KMS-11 (cell line): ENCODE measurements at regions not wholly inside any gene's neighbourhood (a gene's known extent, or its start where the extent isn't known, plus 50 kb on each side); places are given as distances from the start of the nearest gene placed in this dataset.

ENCODE experiments used
- H2AFZ ChIP-seq: fragments of 200-600 bp; sonication (generic); 2 replicates; pipeline ENCODE4 v1.6.1; 2016; ENCODE audit warnings: antibody characterized with exemption, mixed run types, low read depth
- H3K27ac ChIP-seq: fragments of 200-600 bp; sonication (generic); 2 replicates; pipeline ENCODE4 v1.6.1; 2016; ENCODE audit warnings: mild to moderate bottlenecking, mixed run types
- H3K27me3 ChIP-seq: fragments of 200-600 bp; sonication (generic); 2 replicates; pipeline ENCODE4 v1.6.1; 2017; ENCODE audit warnings: mild to moderate bottlenecking, low read depth, mixed run types, moderate library complexity; ENCODE audit not compliant: insufficient read depth
- H3K36me3 ChIP-seq: fragments of 200-600 bp; sonication (generic); 2 replicates; pipeline ENCODE4 v1.6.1; 2017; ENCODE audit warnings: mild to moderate bottlenecking, mixed run types; ENCODE audit not compliant: insufficient read depth
- H3K4me1 ChIP-seq: fragments of 200-600 bp; sonication (generic); 2 replicates; pipeline ENCODE4 v1.6.1; 2016; ENCODE audit warnings: mild to moderate bottlenecking, low read depth, mixed run types; ENCODE audit not compliant: poor library complexity, severe bottlenecking
- H3K4me2 ChIP-seq: fragments of 200-600 bp; sonication (generic); 2 replicates; pipeline ENCODE4 v1.7.0; 2016; ENCODE audit warnings: mild to moderate bottlenecking, mixed run types
- H3K4me3 ChIP-seq: fragments of 200-600 bp; sonication (generic); IDR thresholded peaks from 2 replicates; pipeline ENCODE4 v1.6.1; 2017; ENCODE audit warnings: low read depth, low read length, mixed read lengths; ENCODE audit not compliant: insufficient read depth
- H3K79me2 ChIP-seq: fragments of 200-600 bp; sonication (generic); 2 replicates; pipeline ENCODE4 v1.6.1; 2016; ENCODE audit warnings: low read depth, mixed run types; ENCODE audit not compliant: insufficient read depth
- H3K9ac ChIP-seq: fragments of 200-600 bp; sonication (generic); 2 replicates; pipeline ENCODE4 v1.6.1; 2016; ENCODE audit warnings: mild to moderate bottlenecking, mixed run types
- H4K20me1 ChIP-seq: fragments of 200-600 bp; sonication (generic); 2 replicates; pipeline ENCODE4 v1.6.1; 2016; ENCODE audit warnings: mild to moderate bottlenecking, mixed run types; ENCODE audit not compliant: insufficient read depth
- CTCF ChIP-seq: fragments of 200-600 bp; sonication (generic); conservative IDR thresholded peaks from 2 replicates; pipeline ENCODE4 v1.6.1; 2017; ENCODE audit warnings: low read depth, mild to moderate bottlenecking, antibody characterized with exemption, low read length, moderate library complexity, mixed read lengths

GRCh38 chr7:26060733-26061677 is 91.0 kb upstream of the NFE2L3 start:
- peak overlapping the region; percentile 20; the same call in 1 of the 2 replicates for H2AFZ ChIP-seq

GRCh38 chr7:26061678-26062603 is 90.1 kb upstream of the NFE2L3 start:
- Histone ChIP-seq H3K4me3 (no peak overlapping the region), H2AFZ (peak overlapping the region; percentile 20; the same call in 1 of the 2 replicates), H3K27ac (no peak overlapping the region), H3K4me1 (peaks cover 13% of the 10 kb centered on the region), H3K36me3 (no peaks in the 10 kb centered on the region), H3K4me2 (peak overlapping the region; percentile 17; the same call in 1 of the 2 replicates), H3K27me3 (no peaks in the 10 kb centered on the region), H3K9ac (no peak overlapping the region), H3K79me2 (no peaks in the 10 kb centered on the region), H4K20me1 (no peaks in the 10 kb centered on the region)
- TF ChIP-seq CTCF = peak; percentile 96

More at GRCh38 chr7:26060733-26061677, 91.0 kb upstream of the NFE2L3 start:
- Histone ChIP-seq H3K27me3 (no peaks in the 10 kb centered on the region), H3K36me3 (no peaks in the 10 kb centered on the region), H3K4me3 (no peak overlapping the region), H3K27ac (no peak overlapping the region), H3K79me2 (no peaks in the 10 kb centered on the region), H3K4me2 (peak overlapping the region; percentile 17; the same call in 1 of the 2 replicates), H3K9ac (no peak overlapping the region), H4K20me1 (no peaks in the 10 kb centered on the region), H3K4me1 (peaks cover 13% of the 10 kb centered on the region)
- no peak for TF ChIP-seq CTCF

GRCh38 chr7:26065652-26066051 is 86.3 kb upstream of the NFE2L3 start:
- no peak overlapping the region for H3K4me3 ChIP-seq
- no peak overlapping the region for H3K9ac ChIP-seq
- H4K20me1 ChIP-seq = no peaks in the 10 kb centered on the region
- no peak overlapping the region for H3K4me2 ChIP-seq
- H2AFZ ChIP-seq = no peak overlapping the region
- no peaks in the 10 kb centered on the region for H3K36me3 ChIP-seq
- no peak overlapping the region for H3K27ac ChIP-seq
- no peaks in the 10 kb centered on the region for H3K79me2 ChIP-seq
- no peaks in the 10 kb centered on the region for H3K27me3 ChIP-seq
- H3K4me1 ChIP-seq = peaks cover 13% of the 10 kb centered on the region
- TF ChIP-seq CTCF = no peak

- H3K79me2 ChIP-seq = no peaks in the 10 kb centered on the region
- TF ChIP-seq CTCF = no peak
- H3K27me3 ChIP-seq = no peaks in the 10 kb centered on the region
- no peak overlapping the region for H3K4me3 ChIP-seq
- peaks cover 5% of the 10 kb centered on the region for H3K4me1 ChIP-seq
- H2AFZ ChIP-seq = no peak overlapping the region
- no peak overlapping the region for H3K9ac ChIP-seq
- no peaks in the 10 kb centered on the region for H4K20me1 ChIP-seq
- no peak overlapping the region for H3K27ac ChIP-seq
- no peak overlapping the region for H3K4me2 ChIP-seq
- no peaks in the 10 kb centered on the region for H3K36me3 ChIP-seq
Observed at GRCh38 chr7:26066736-26067135, 85.3 kb upstream of the NFE2L3 start.
